ENCODE measurements at regions not wholly inside any gene's neighbourhood (a gene's known extent, or its start where the extent isn't known, plus 50 kb on each side); places are given as distances from the start of the nearest gene placed in this dataset.
A peak's percentile ranks its signal among the peaks of the same experiment; 100 is the strongest.

DNA sequence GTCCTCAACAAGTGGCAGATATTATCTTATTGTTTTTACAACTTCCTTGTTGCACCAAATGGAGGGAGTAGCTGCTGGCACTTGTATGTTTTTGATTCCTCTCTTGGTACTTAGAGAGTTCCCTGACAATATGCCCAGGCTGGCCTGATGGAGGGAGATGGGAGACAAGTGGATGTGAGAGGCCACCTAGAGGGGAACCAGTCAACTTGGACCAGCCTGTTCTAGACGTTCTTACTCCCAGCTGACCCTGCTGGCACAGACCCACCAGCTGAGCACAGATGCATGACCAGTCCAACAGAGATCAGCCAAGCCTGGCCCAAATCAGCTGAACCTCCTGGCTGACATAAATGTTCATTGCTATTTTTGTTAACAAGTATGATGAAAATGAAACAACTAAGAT is 60.9 kb upstream of the GDNF start:
- H3K9me3 ChIP-seq (replicated peaks): no peaks in the 10 kb centered on the region
- no peaks in the 10 kb centered on the region for H3K27me3 ChIP-seq (ENCODE audit: low read depth)
- no peak overlapping the region for H3K27ac ChIP-seq (replicated peaks)
- TF ChIP-seq, protein P1, sequence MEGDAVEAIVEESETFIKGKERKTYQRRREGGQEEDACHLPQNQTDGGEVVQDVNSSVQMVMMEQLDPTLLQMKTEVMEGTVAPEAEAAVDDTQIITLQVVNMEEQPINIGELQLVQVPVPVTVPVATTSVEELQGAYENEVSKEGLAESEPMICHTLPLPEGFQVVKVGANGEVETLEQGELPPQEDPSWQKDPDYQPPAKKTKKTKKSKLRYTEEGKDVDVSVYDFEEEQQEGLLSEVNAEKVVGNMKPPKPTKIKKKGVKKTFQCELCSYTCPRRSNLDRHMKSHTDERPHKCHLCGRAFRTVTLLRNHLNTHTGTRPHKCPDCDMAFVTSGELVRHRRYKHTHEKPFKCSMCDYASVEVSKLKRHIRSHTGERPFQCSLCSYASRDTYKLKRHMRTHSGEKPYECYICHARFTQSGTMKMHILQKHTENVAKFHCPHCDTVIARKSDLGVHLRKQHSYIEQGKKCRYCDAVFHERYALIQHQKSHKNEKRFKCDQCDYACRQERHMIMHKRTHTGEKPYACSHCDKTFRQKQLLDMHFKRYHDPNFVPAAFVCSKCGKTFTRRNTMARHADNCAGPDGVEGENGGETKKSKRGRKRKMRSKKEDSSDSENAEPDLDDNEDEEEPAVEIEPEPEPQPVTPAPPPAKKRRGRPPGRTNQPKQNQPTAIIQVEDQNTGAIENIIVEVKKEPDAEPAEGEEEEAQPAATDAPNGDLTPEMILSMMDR (IDR thresholded peaks at IDR 0.05; ENCODE audit: borderline replicate concordance): peak; percentile 36
- DNase-seq: peak; percentile 79
- no peaks in the 10 kb centered on the region for H3K36me3 ChIP-seq
- H3K4me3 ChIP-seq: no peak overlapping the region
- peaks cover 12% of the 10 kb centered on the region for H3K4me1 ChIP-seq
- intact Hi-C loops (cut with micrococcal nuclease): no loop called here

DNA sequence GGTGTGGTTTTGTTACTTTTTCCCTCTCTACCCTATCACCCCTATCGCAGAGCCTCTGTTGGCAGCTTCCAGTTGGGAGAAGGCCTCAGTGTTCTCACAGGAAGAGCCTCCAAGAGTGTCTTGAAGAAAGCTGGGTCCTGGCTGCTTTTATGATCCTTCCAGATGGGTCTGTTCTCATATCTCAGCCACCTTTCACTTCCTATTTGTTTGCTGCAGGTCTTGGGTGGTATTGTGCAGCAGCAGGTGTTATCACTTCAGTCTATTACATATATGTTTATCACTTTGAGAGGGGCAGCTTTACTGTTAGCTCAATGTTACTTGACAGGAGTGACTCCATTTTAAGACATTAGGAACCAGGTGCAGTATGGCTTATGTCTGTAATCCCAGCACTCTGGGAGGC is 59.2 kb upstream of the GDNF start:
- H3K27me3 ChIP-seq (ENCODE audit: low read depth): no peaks in the 10 kb centered on the region
- H3K36me3 ChIP-seq: no peaks in the 10 kb centered on the region
- no peak for DNase-seq
- no peak overlapping the region for H3K27ac ChIP-seq (replicated peaks)
- TF ChIP-seq, protein P1 (IDR thresholded peaks at IDR 0.05; ENCODE audit: borderline replicate concordance): no peak
- peaks cover 4% of the 10 kb centered on the region for H3K9me3 ChIP-seq (replicated peaks)
- H3K4me3 ChIP-seq: no peak overlapping the region
- H3K4me1 ChIP-seq: peaks cover 12% of the 10 kb centered on the region
- intact Hi-C loops (cut with micrococcal nuclease): no loop called here

DNA sequence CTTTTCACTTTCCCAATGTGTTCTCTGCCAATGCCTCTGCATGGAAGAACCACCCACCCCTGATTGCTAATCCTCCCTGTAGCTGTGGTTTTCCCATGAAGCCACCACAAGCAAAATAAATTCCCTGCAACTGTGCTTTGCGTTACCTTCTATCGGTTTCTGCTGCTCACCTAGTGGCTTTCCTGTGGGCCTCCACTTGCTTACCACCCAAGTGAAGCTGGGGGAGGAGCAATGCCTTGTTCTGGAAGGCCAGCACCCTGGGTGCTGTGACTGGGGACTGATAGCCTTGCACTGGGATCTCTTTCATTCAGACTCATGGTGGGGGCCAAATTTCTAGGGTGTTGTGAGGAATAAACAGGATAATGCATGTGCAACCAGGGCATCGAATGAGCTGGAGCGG is 56.3 kb upstream of the GDNF start:
- no peak for DNase-seq
- intact Hi-C loops (cut with micrococcal nuclease): no loop called here

DNA sequence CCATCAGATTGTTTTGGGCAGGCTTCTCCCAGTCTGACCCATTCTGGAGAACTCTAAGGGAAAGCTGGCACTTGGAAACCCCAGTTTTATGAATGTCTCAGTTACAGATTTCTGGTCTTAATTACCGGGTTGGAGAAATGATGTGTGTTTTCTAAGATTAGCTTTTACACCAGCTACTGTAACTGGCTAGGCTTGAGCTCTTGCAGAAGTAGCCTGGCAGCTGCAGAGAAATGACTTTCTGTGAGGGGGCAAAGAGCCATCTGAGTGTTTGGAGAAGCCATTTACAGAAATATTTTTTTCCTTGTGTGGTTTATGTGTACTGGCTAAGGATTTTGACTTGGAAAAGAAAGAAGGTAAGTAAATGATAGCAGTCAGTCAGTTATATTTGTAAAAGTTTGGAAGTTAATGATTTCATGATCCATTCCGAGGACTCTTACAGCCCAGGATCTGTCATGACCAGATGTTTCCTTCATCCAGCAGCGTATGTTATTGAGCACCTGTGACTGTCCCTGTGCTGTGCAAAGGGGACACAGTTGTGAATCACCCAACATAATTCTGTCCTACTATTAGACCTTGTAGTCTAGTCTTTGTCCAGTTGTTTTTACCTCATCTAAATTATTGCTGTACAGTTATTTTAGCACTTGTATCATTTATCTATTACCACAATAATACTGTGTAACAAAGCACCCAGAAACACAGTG is 53.7 kb upstream of the GDNF start:
- TF ChIP-seq, protein P1 (IDR thresholded peaks at IDR 0.05; ENCODE audit: borderline replicate concordance): no peak
- intact Hi-C loops (cut with micrococcal nuclease): no loop called here
- Histone ChIP-seq H3K27me3 (ENCODE audit: low read depth) (peaks cover 4% of the 10 kb centered on the region), H3K4me1 (no peaks in the 10 kb centered on the region), H3K36me3 (no peaks in the 10 kb centered on the region), H3K27ac (replicated peaks) (no peak overlapping the region), H3K4me3 (no peak overlapping the region), H3K9me3 (replicated peaks) (peaks cover 6% of the 10 kb centered on the region)
- DNase-seq: no peak

More for the DNA sequence above, 56.3 kb upstream of the GDNF start:
- H3K36me3 ChIP-seq: no peaks in the 10 kb centered on the region
- TF ChIP-seq, protein P1 (IDR thresholded peaks at IDR 0.05; ENCODE audit: borderline replicate concordance): no peak
- H3K27me3 ChIP-seq (ENCODE audit: low read depth): no peaks in the 10 kb centered on the region
- no peak overlapping the region for H3K4me3 ChIP-seq
- peaks cover 9% of the 10 kb centered on the region for H3K4me1 ChIP-seq
- H3K27ac ChIP-seq (replicated peaks): no peak overlapping the region
- H3K9me3 ChIP-seq (replicated peaks): peaks cover 6% of the 10 kb centered on the region

DNA sequence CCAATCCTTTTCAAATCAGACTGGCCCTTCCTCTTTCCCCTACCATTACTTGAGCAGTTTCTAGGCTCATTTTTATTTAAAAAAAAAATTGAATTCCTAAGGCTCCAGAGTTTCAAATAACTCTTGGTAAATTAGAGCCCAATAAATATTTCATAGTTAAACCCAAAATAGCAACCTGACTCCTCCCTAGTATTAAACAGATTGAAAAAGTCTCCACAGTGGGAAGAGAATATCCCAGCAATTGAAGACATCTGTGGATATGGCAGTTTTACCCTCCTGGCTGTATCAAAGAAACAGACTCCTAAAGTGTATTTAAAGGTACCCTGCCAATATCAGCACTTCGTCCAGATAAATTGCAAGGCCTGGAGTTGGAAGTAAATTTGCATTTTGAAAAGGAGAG is 52.7 kb upstream of the GDNF start:
- intact Hi-C loops (cut with micrococcal nuclease): no loop called here
- Histone ChIP-seq H3K36me3 (no peaks in the 10 kb centered on the region), H3K27me3 (ENCODE audit: low read depth) (peaks cover 10% of the 10 kb centered on the region), H3K9me3 (replicated peaks) (peaks cover 6% of the 10 kb centered on the region), H3K4me1 (no peaks in the 10 kb centered on the region), H3K27ac (replicated peaks) (no peak overlapping the region), H3K4me3 (no peak overlapping the region)
- no peak for DNase-seq
- TF ChIP-seq, protein P1 (IDR thresholded peaks at IDR 0.05; ENCODE audit: borderline replicate concordance): no peak

Data from left ventricle myocardium inferior (tissue), 1 donor.